Subcutaneous abdominal adipose tissue (tissue), 5 donors: ENCODE measurements at regions not wholly inside any gene's neighbourhood (a gene's known extent, or its start where the extent isn't known, plus 50 kb on each side); places are given as distances from the start of the nearest gene placed in this dataset.

Source experiments
- H3K27ac ChIP-seq: one replicate; pipeline ENCODE4 v1.7.0; 2013; ENCODE audit warnings: low read depth, mild to moderate bottlenecking, inconsistent platforms, low read length, moderate library complexity
- H3K27me3 ChIP-seq, 5 donors: one replicate each; pipeline ENCODE4 v1.7.0; 2013; ENCODE audit warnings: low read length in 5 of 5, inconsistent platforms in 1 of 5; ENCODE audit not compliant: control insufficient read depth in 5 of 5, insufficient read depth in 4 of 5
- H3K36me3 ChIP-seq, 5 donors: one replicate each; pipeline ENCODE4 v1.7.0; 2013; ENCODE audit warnings: low read length in 5 of 5; ENCODE audit not compliant: control insufficient read depth in 5 of 5, insufficient read depth in 5 of 5
- H3K4me1 ChIP-seq, 5 donors: one replicate each; pipeline ENCODE4 v1.7.0; 2013; ENCODE audit warnings: low read length in 5 of 5, mild to moderate bottlenecking in 3 of 5, moderate library complexity in 1 of 5; ENCODE audit not compliant: control insufficient read depth in 5 of 5, insufficient read depth in 5 of 5
- H3K4me3 ChIP-seq, 5 donors: one replicate each; pipeline ENCODE4 v1.7.0; 2013; ENCODE audit warnings: low read length in 5 of 5, low read depth in 1 of 5
- H3K9ac ChIP-seq, 5 donors: one replicate each; pipeline ENCODE4 v1.7.0; 2013; ENCODE audit warnings: low read length in 5 of 5, mild to moderate bottlenecking in 4 of 5, moderate library complexity in 3 of 5
- H3K9me3 ChIP-seq, 5 donors: one replicate each; pipeline ENCODE4 v1.7.0; 2013; ENCODE audit warnings: low read length in 5 of 5; ENCODE audit not compliant: control insufficient read depth in 5 of 5
- donor health status: healthy.
- donor health status: healthy.
- donor health status: healthy.
- donor health status: healthy.
- donor health status: healthy.

- Histone ChIP-seq H3K4me1 (peaks cover 0 to 28% (median 24%) of the 10 kb centered on the region in 5 donors), H3K9ac (no peak overlapping the region), H3K27me3 (no peaks in the 10 kb centered on the region), H3K4me3 (no peak overlapping the region), H3K9me3 (no peaks in the 10 kb centered on the region), H3K36me3 (peaks cover 0 to 6% (median 4%) of the 10 kb centered on the region in 5 donors), H3K27ac (no peak overlapping the region)
These were observed 84.0 kb upstream of the CD99 start for GRCh38 chrX:2607113-2607512.

- no peaks in the 10 kb centered on the region for H3K9me3 ChIP-seq
- H3K4me3 ChIP-seq = no peak overlapping the region
- no peak overlapping the region for H3K9ac ChIP-seq
- no peaks in the 10 kb centered on the region for H3K4me1 ChIP-seq
- H3K27me3 ChIP-seq = no peaks in the 10 kb centered on the region
- H3K27ac ChIP-seq = no peak overlapping the region
- H3K36me3 ChIP-seq = peaks cover 0 to 15% (median 9%) of the 10 kb centered on the region in 5 donors
These were observed 90.5 kb upstream of the CD99 start for GRCh38 chrX:2600564-2600963.

DNA sequence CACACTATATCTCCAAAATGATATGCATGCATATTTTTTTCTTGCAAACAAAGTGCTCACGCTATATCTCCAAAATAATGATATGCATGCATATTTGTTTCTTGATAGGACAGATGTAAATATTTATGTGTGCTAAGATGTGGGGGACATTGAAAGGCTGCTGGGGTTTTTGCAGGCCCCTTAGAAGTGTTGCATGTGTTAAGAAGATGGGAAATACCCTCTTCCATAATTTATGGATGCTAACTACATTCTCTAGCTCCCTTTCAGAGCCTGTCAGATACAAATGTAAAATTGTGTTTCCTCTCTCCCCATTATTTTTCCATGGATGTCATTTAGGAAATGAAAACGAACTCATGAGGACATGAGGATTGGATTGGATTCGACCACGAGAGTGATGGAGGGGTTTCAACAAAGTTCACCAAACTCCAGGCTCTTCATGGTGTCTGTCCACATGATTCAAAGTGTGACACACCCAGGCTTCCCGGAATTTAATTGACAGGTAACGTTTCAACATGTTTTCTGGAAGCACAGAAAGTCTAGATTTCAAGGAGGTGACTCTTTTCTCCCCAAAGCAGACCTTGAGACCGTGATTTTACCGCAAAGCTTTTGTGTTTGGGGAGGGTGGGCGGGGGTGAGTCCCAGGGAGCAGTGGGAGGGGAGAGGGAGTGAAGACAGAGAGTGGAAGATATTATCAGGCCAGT, 94.4 kb upstream of the CD99 start:
- H3K36me3 ChIP-seq = peaks cover 0 to 10% (median 5%) of the 10 kb centered on the region in 5 donors
- no peak overlapping the region for H3K9ac ChIP-seq
- no peaks in the 10 kb centered on the region for H3K4me1 ChIP-seq
- H3K27me3 ChIP-seq = no peaks in the 10 kb centered on the region
- H3K27ac ChIP-seq = no peak overlapping the region
- H3K4me3 ChIP-seq = no peak overlapping the region
- no peaks in the 10 kb centered on the region for H3K9me3 ChIP-seq

GRCh38 chrX:2596045-2596444, 95.0 kb upstream of the CD99 start:
- Histone ChIP-seq H3K4me1 (no peaks in the 10 kb centered on the region), H3K9ac (no peak overlapping the region), H3K27me3 (no peaks in the 10 kb centered on the region), H3K9me3 (no peaks in the 10 kb centered on the region), H3K4me3 (no peak overlapping the region), H3K36me3 (peaks cover 0 to 10% (median 5%) of the 10 kb centered on the region in 5 donors), H3K27ac (no peak overlapping the region)

- Histone ChIP-seq H3K4me3 (no peak overlapping the region), H3K27ac (no peak overlapping the region), H3K9ac (no peak overlapping the region), H3K36me3 (peaks cover 0 to 2% (median 0%) of the 10 kb centered on the region in 5 donors), H3K4me1 (no peaks in the 10 kb centered on the region), H3K9me3 (no peaks in the 10 kb centered on the region), H3K27me3 (no peaks in the 10 kb centered on the region)
These were observed 94.5 kb upstream of the DHRSX start for GRCh38 chrX:2595258-2595657.

DNA sequence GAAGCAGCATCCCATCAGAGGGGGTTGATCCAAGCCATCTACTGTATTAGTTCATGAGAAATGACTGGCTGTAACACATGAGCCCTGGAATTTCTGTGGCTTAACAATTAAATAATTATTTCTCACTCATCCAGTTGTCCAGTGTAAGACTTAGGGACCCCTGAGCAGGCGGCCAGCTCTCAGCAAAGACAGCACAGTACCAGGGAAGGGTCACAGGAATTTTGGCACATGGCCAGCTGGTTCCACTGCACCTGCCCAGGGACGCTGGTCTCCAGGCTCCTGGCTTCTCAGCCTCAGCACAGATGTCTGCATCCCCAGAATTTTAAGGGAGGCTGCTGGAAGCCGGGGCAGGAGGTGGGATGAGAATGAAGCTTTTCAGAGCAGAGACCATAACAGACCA, 93.7 kb upstream of the DHRSX start:
- no peaks in the 10 kb centered on the region for H3K9me3 ChIP-seq
- peaks cover 0 to 2% (median 0%) of the 10 kb centered on the region in 5 donors for H3K36me3 ChIP-seq
- H3K4me1 ChIP-seq = no peaks in the 10 kb centered on the region
- no peak overlapping the region for H3K4me3 ChIP-seq
- H3K27me3 ChIP-seq = no peaks in the 10 kb centered on the region
- H3K9ac ChIP-seq = no peak overlapping the region
- H3K27ac ChIP-seq = no peak overlapping the region

- no peak overlapping the region for H3K27ac ChIP-seq
- H3K27me3 ChIP-seq = no peaks in the 10 kb centered on the region
- H3K9me3 ChIP-seq = no peaks in the 10 kb centered on the region
- H3K36me3 ChIP-seq = peaks cover 0 to 2% (median 0%) of the 10 kb centered on the region in 5 donors
- H3K4me3 ChIP-seq = no peak overlapping the region
- H3K4me1 ChIP-seq = no peaks in the 10 kb centered on the region
- no peak overlapping the region for H3K9ac ChIP-seq
These were observed 91.5 kb upstream of the DHRSX start for GRCh38 chrX:2592279-2592678.

DNA sequence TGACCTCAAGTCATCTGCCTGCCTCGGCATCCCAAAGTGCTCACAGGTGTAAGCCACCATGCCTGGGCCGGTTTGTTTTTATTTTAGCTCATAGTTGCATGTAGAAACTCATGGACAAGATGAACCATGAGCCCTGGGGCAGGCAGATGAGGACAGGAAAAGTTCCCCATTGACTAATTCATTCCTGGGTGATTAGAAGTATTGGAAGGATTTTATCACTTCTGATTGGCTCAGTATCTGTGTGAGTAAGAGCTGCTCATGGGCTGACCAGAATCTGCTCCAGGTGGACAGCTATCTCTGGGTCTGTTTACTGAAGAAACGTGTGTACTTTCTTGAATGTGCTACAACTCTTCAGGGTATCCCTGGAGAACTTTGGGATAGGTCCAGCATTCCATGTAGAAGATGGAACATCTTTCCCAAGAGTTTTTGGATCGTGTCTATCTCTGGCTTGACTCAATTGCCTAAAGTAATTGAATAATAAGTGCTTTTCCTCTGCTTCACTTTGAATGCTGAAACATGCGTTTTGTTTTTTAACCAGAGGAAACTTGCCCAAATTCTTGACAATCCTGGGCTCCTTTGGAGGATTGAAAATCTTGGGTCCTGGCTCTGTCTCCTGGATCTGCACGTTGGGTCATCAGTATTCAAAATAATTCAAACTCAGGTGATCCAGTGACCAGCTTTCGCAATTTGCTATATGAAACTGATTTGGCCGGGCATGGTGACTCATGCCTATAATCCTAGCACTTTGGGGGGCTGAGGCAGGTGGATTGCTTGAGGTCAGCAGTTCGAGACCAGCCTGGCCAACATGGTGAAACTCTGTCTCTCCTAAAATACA, 88.6 kb upstream of the DHRSX start:
- Histone ChIP-seq H3K9me3 (no peaks in the 10 kb centered on the region), H3K36me3 (no peaks in the 10 kb centered on the region), H3K27me3 (peaks cover 0 to 10% (median 10%) of the 10 kb centered on the region in 5 donors), H3K9ac (no peak overlapping the region), H3K27ac (no peak overlapping the region), H3K4me1 (no peaks in the 10 kb centered on the region), H3K4me3 (no peak overlapping the region)

- Histone ChIP-seq H3K27ac (no peak overlapping the region), H3K9ac (no peak overlapping the region), H3K27me3 (peaks cover 6 to 19% (median 15%) of the 10 kb centered on the region in 5 donors), H3K36me3 (no peaks in the 10 kb centered on the region), H3K4me3 (no peak overlapping the region), H3K9me3 (no peaks in the 10 kb centered on the region), H3K4me1 (peaks cover 0 to 3% (median 0%) of the 10 kb centered on the region in 5 donors)
These were observed 87.3 kb upstream of the DHRSX start for GRCh38 chrX:2588049-2588448.

- Histone ChIP-seq H3K4me3 (no peak overlapping the region), H3K27me3 (peaks cover 11 to 28% (median 24%) of the 10 kb centered on the region in 5 donors), H3K9me3 (no peaks in the 10 kb centered on the region), H3K9ac (no peak overlapping the region), H3K4me1 (peaks cover 0 to 6% (median 0%) of the 10 kb centered on the region in 5 donors), H3K36me3 (no peaks in the 10 kb centered on the region), H3K27ac (no peak overlapping the region)
These were observed 86.4 kb upstream of the DHRSX start for GRCh38 chrX:2587146-2587545.
